ENCODE measurements at regions not wholly inside any gene's neighbourhood (a gene's known extent, or its start where the extent isn't known, plus 50 kb on each side); places are given as distances from the start of the nearest gene placed in this dataset.

DNA sequence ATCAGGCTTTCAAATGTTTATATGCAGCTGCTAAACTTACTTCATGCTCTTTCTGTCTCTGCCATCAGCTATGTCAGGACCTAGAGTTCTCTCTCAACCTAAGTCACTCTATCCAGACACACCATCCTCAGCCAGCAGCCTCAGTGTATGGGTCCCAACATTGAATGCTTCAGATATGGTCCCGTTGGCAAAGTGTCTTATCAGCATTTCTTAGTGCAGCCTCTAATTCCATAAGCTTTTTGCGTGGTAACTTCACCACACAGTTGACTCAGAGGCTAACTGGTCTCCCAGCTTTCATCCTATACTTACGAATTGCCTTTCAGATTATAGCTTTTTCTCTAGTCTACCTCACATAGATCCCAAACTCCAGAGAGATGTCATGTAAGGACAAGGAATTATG, 402.9 kb upstream of the EEF2KMT start:
- no peak for TF ChIP-seq CTCF (IDR thresholded peaks at IDR 0.05; ENCODE audit: insufficient read depth, low read length, poor library complexity, severe bottlenecking)
- TF ChIP-seq EZH2phosphoT487 (conservative IDR thresholded peaks at IDR 0.05; ENCODE audit: low read length), result no peak

Data from SU-DHL-6 (cell line).